WERI-Rb-1 (cell line): ENCODE measurements at regions not wholly inside any gene's neighbourhood (a gene's known extent, or its start where the extent isn't known, plus 50 kb on each side); places are given as distances from the start of the nearest gene placed in this dataset.

Experiments
- DNase-seq: peaks from one replicate; pipeline ENCODE4 v3.0.0-alpha.2; 2020
- H3K27ac ChIP-seq: fragments of 250-450 bp; sonication (Bioruptor Pico); 2 replicates; pipeline ENCODE4 v1.5.1; 2020; ENCODE audit warnings: mild to moderate bottlenecking, moderate library complexity
- H3K27me3 ChIP-seq: fragments of 250-450 bp; sonication (Bioruptor Pico); 2 replicates; pipeline ENCODE4 v1.5.1; 2021; ENCODE audit warnings: mild to moderate bottlenecking, low read depth, moderate library complexity; ENCODE audit not compliant: insufficient read depth, severe bottlenecking
- H3K36me3 ChIP-seq: fragments of 250-450 bp; sonication (Bioruptor Pico); 2 replicates; pipeline ENCODE4 v1.5.1; 2020; ENCODE audit warnings: mild to moderate bottlenecking, moderate library complexity
- H3K4me3 ChIP-seq: 2 replicates; pipeline ENCODE4 v1.5.1; 2011; ENCODE audit warnings: low read depth, mild to moderate bottlenecking, control low read depth, low read length
- H3K9me3 ChIP-seq: fragments of 250-450 bp; sonication (Bioruptor Pico); 2 replicates; pipeline ENCODE4 v1.5.1; 2021; ENCODE audit warnings: mild to moderate bottlenecking, moderate library complexity; ENCODE audit not compliant: severe bottlenecking
- TF ChIP-seq, protein P1 (sequence below): IDR thresholded peaks from 2 replicates; pipeline ENCODE4 v1.5.1; 2011; ENCODE audit warnings: low read depth, mild to moderate bottlenecking, control low read depth, inconsistent platforms, low read length

DNA sequence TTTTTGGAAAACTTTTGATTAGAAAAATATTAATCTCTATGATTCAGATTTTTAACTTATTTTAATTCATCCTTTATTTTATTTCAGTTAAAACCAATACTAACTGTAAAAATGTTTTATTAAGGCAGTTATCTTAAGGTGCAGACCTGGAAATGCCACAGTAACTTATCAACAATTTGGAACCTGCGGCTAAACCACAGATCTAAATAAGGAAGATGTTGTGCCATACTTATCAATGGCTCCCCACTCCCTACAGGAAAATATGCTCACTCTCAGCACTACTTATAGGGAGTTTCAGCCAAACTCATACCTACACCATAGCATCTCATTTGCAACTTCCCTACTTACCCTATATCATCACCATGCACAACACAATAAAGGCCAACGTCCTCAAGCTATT, 226.9 kb upstream of the KYNU start:
- Histone ChIP-seq H3K4me3 (no peak overlapping the region), H3K27me3 (no peaks in the 10 kb centered on the region), H3K9me3 (no peaks in the 10 kb centered on the region), H3K27ac (no peak overlapping the region), H3K36me3 (no peaks in the 10 kb centered on the region)
- TF ChIP-seq, protein P1, sequence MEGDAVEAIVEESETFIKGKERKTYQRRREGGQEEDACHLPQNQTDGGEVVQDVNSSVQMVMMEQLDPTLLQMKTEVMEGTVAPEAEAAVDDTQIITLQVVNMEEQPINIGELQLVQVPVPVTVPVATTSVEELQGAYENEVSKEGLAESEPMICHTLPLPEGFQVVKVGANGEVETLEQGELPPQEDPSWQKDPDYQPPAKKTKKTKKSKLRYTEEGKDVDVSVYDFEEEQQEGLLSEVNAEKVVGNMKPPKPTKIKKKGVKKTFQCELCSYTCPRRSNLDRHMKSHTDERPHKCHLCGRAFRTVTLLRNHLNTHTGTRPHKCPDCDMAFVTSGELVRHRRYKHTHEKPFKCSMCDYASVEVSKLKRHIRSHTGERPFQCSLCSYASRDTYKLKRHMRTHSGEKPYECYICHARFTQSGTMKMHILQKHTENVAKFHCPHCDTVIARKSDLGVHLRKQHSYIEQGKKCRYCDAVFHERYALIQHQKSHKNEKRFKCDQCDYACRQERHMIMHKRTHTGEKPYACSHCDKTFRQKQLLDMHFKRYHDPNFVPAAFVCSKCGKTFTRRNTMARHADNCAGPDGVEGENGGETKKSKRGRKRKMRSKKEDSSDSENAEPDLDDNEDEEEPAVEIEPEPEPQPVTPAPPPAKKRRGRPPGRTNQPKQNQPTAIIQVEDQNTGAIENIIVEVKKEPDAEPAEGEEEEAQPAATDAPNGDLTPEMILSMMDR = no peak
- DNase-seq = no peak

DNA sequence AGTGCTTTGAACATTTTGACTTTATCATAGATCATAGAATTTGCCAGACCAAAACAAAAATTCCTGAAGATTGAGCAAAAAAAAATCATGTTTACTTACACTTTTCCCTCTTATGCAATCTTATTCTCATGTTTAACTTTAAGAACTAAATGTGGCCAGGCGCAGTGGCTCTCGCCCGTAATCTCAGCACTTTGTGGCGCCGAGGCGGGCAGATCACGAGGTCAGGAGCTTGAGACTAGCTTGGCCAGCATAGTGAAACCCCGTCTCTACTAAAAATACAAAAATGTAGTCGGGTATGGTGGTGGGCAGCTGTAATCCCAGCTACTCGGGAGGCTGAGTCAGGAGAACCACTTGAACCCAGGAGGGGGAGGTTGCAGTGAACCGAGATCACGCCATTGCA, 227.9 kb upstream of the KYNU start:
- Histone ChIP-seq H3K27ac (no peak overlapping the region), H3K36me3 (no peaks in the 10 kb centered on the region), H3K4me3 (no peak overlapping the region), H3K9me3 (no peaks in the 10 kb centered on the region), H3K27me3 (no peaks in the 10 kb centered on the region)
- TF ChIP-seq, protein P1 = no peak
- no peak for DNase-seq

DNA sequence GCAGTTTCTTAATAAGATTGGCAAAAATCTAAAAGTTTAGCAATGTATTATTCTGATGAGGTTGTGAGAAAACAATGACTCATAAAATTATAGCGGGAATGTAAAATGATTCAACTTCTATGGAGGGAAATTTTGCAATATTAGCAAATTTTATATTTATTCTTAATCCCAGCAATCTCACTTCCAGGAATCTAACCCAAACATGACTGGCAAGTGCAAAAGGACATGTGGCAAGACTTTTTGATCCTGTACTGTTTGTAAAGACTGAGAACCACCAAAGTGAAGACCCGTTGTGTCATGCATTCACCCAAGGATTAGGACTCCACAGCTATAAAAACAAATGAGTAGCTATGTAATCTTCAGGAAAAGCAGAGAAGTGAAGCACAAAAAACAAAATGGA, 234.8 kb upstream of the KYNU start:
- DNase-seq = no peak
- H3K9me3 ChIP-seq = no peaks in the 10 kb centered on the region
- no peak overlapping the region for H3K4me3 ChIP-seq
- TF ChIP-seq, protein P1 = no peak
- H3K27me3 ChIP-seq = no peaks in the 10 kb centered on the region
- H3K27ac ChIP-seq = no peak overlapping the region
- H3K36me3 ChIP-seq = no peaks in the 10 kb centered on the region

DNA sequence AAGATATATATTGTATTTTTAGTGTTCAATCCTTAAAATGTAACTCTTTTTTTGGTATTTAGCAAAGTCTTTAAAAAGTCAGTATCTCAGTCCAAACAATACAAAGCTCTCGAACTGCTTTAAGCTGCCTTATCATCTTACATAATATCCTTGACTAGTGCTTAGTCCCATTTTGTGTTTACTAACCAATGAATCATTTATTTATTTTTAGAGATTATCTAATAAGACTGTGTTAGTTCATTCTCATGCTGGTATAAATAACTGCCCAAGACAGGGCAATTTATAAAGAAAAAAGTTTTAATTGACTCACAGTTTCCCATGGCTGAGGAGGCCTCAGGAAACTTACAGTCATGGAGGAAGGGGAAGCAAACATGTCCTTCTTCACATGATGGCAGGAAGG, 248.3 kb upstream of the KYNU start:
- TF ChIP-seq, protein P1 = no peak
- Histone ChIP-seq H3K36me3 (no peaks in the 10 kb centered on the region), H3K27ac (no peak overlapping the region), H3K4me3 (no peak overlapping the region), H3K9me3 (no peaks in the 10 kb centered on the region), H3K27me3 (no peaks in the 10 kb centered on the region)
- no peak for DNase-seq

DNA sequence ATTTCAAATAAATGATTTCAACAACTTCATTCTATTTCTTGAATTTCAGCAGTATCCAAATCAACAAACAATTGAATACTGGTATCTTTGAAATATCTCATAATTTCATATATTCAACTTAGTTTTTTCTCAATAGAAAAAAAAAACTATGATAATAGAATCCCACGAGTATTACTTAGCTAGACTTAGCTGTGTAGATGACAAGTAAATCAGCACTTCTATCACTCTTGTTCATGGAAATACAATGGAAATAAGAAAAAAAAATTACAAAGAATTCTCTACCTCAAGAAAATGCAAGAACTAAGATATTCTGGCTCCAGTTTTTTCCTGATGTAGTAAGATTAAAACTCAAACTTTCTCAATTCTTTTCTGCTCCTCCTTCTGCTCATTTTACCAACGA, 256.2 kb upstream of the KYNU start:
- no peak overlapping the region for H3K4me3 ChIP-seq
- TF ChIP-seq, protein P1 = no peak
- H3K27me3 ChIP-seq = no peaks in the 10 kb centered on the region
- H3K9me3 ChIP-seq = no peaks in the 10 kb centered on the region
- H3K27ac ChIP-seq = no peak overlapping the region
- DNase-seq = no peak
- H3K36me3 ChIP-seq = no peaks in the 10 kb centered on the region

DNA sequence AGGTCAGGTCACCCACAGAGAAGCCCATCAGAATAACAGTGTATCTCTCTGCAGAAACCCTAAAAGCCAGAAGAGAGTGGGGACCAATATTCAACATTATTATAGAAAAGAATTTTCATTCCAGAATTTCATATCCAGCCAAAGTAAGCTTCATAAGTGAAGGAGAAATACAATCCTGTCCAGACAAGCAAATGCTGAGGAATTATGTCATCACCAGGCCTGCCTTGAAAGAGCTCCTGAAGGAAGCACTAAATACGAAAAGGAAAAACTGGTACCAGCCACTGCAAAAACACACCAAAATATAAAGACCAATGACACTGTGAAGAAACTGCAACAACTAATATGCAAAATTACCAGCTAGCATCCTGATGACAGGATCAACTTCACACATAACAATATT, 260.0 kb upstream of the KYNU start:
- TF ChIP-seq, protein P1 = no peak
- Histone ChIP-seq H3K27me3 (no peaks in the 10 kb centered on the region), H3K36me3 (no peaks in the 10 kb centered on the region), H3K9me3 (no peaks in the 10 kb centered on the region), H3K4me3 (no peak overlapping the region), H3K27ac (no peak overlapping the region)
- no peak for DNase-seq
